ENCODE measurements at regions not wholly inside any gene's neighbourhood (a gene's known extent, or its start where the extent isn't known, plus 50 kb on each side); places are given as distances from the start of the nearest gene placed in this dataset.

GRCh38 chr3:162022911-162023310 is 526.3 kb downstream of the OTOL1 start:
- Histone ChIP-seq H2BK15ac (ENCODE audit: low read depth, low read length) (no peak overlapping the region), H4K20me1 (ENCODE audit: control insufficient read depth, insufficient read depth, insufficient read length) (no peaks in the 10 kb centered on the region), H2BK5ac (ENCODE audit: insufficient read length, low read length) (no peak overlapping the region), H3K23me2 (ENCODE audit: insufficient read length, low read depth, low read length, poor library complexity, severe bottlenecking) (no peaks in the 10 kb centered on the region), H3T11ph (ENCODE audit: low read length) (no peak overlapping the region), H2BK20ac (ENCODE audit: low read depth, low read length, poor library complexity, severe bottlenecking) (no peak overlapping the region), H3K23ac (ENCODE audit: insufficient read length, low read depth, low read length) (no peak overlapping the region), H2BK12ac (ENCODE audit: insufficient read length, low read depth, low read length) (no peak overlapping the region), H3K18ac (ENCODE audit: insufficient read length, low read depth, low read length) (no peak overlapping the region), H3K4me1 (ENCODE audit: insufficient read depth, low read length) (no peaks in the 10 kb centered on the region), H4K5ac (ENCODE audit: insufficient read length, low read depth, low read length) (no peak overlapping the region), H2BK120ac (ENCODE audit: low read depth, low read length, poor library complexity, severe bottlenecking) (no peak overlapping the region), H3K27me3 (ENCODE audit: insufficient read depth, low read length) (no peaks in the 10 kb centered on the region), H2AK5ac (ENCODE audit: insufficient read length, low read length) (no peak overlapping the region), H3K14ac (ENCODE audit: insufficient read depth, low read length) (no peak overlapping the region), H3K56ac (ENCODE audit: insufficient read length, low read depth, low read length) (no peak overlapping the region), H3K9me3 (ENCODE audit: control insufficient read depth, low read depth, low read length) (no peaks in the 10 kb centered on the region), H4K8ac (replicated peaks; ENCODE audit: insufficient read length, low read depth, low read length) (no peak overlapping the region), H3K4me2 (ENCODE audit: insufficient read depth, insufficient read length, low read length) (no peak overlapping the region), H2AFZ (ENCODE audit: low read length) (no peak overlapping the region), H3K9ac (ENCODE audit: extremely low read depth, insufficient read length, low read length) (no peak overlapping the region), H3K79me1 (ENCODE audit: insufficient read depth, low read depth, low read length, poor library complexity, severe bottlenecking) (no peaks in the 10 kb centered on the region), H3K4ac (ENCODE audit: low read depth, low read length) (no peak overlapping the region), H3K79me2 (ENCODE audit: insufficient read depth, low read length) (no peaks in the 10 kb centered on the region), H4K91ac (ENCODE audit: insufficient read length, low read depth, low read length) (no peak overlapping the region), H3K27ac (ENCODE audit: insufficient read length, low read depth, low read length) (no peak overlapping the region)
- no peak for DNase-seq
- 0 out of 4 replicates have a peak, but pooled peaks cover 0 to 3% of the 10 kb centered on the region in 2 experiments for H3K4me1 Mint-ChIP-seq
- no peaks in the 10 kb centered on the region for H3K27me3 Mint-ChIP-seq (ENCODE audit: low read depth)
- peaks cover 0 to 2% (median 0%) of the 10 kb centered on the region in 3 experiments; a peak in 2 of 7 replicates for H3K36me3 Mint-ChIP-seq (ENCODE audit: insufficient read depth in 1 of 3, low read depth in 3 of 3)
- no peak overlapping the region for H3K4me3 Mint-ChIP-seq
- no peaks in the 10 kb centered on the region for H3K9me3 Mint-ChIP-seq
- WGBS (ENCODE audit: extremely low coverage, insufficient read length, low lambda C conversion rate), result no CpG with 5 or more reads among the region's 2 CpGs
- TF ChIP-seq CTCF (conservative IDR thresholded peaks at IDR 0.05), result no peak
- H3K27ac Mint-ChIP-seq, result no peak overlapping the region

Measured in H9 (cell line).